Posterior vena cava (tissue), 2 donors: ENCODE measurements at regions not wholly inside any gene's neighbourhood (a gene's known extent, or its start where the extent isn't known, plus 50 kb on each side); places are given as distances from the start of the nearest gene placed in this dataset.
"Not testable (repeated sequence)": the region's sequence is repeated elsewhere in the genome, so short reads cannot be mapped to it uniquely, and the experiment has no call there.

Source experiments
- DNase-seq: peaks from one replicate; pipeline ENCODE4 v3.0.0-alpha.2; 2020; ENCODE audit warnings: low spot score
- intact Hi-C, 2 donors: fragments of 100-400 bp; cut with DNase I; formaldehyde crosslinking; loops; one replicate each; pipeline versions ENCODE4 v1.14.1 to v1.14.2; 2022 to 2023
- donor health status: DM: yes; HTN: yes; CAD: no.
- donor health status: DM: yes; HTN: yes; CAD: no.

DNA sequence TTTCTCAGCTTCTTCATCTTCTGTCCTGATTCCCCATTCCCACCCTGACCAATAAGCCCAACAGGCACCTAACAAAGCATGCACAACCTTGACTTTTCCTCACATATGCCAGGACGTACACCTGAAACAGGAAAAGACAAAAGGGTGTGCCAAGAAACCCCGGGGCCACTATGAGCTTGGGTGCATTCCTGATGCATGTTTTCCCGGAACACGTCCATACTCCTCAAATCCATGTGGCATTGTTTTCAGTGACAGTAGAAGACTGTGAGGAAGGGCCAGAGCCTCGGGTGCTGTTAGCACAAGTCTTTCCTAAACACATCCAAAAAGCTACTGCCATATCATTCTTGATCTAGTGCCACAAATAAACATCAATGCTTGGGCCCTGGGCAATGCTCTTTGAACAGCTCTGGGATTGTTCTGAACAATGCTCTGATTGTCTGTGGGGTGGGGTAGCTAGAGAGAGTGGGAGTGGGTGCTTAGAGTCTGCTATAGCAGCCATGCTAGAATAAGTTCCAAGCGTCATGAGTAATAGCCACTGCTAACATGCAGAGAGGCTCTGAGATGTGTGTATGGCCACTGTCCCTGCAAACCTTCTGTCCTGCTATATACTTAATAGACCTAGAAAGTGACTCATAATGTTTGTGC is 181.7 kb upstream of the CRIM1 start:
- intact Hi-C loops = no loop called here
- no peak for DNase-seq

- DNase-seq = no peak
- intact Hi-C loops = no loop called here
Observed at GRCh38 chr2:36172824-36173223, 182.8 kb upstream of the CRIM1 start.

GRCh38 chr2:36170805-36171204 is 184.8 kb upstream of the CRIM1 start:
- intact Hi-C loops = no loop called here
- no peak for DNase-seq

GRCh38 chr2:36169843-36170242 is 185.7 kb upstream of the CRIM1 start:
- intact Hi-C loops = no loop called here
- DNase-seq = no peak

DNA sequence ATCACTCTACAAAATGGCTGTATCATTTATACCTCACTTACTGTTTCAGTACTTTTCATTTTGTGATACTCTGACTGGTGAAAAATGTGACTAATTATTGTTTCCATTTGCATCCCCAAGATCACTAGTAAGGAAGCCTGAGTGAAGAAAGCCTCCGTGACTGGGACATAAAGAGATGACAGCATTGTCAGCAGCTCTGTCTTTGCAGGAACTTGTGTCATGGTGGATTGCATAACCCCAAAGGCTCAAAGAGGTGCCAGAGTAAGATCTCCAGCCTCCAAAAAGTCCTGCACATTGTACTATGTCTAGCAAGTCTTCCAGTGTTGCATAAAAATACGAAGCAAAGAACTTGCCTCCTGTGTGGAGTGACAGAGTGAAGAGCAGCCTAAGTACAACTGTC is 187.5 kb upstream of the CRIM1 start:
- no peak for DNase-seq
- intact Hi-C loops = no loop called here

GRCh38 chr2:36165132-36165531 is 190.4 kb upstream of the CRIM1 start:
- intact Hi-C loops = no loop called here
- no peak for DNase-seq

DNA sequence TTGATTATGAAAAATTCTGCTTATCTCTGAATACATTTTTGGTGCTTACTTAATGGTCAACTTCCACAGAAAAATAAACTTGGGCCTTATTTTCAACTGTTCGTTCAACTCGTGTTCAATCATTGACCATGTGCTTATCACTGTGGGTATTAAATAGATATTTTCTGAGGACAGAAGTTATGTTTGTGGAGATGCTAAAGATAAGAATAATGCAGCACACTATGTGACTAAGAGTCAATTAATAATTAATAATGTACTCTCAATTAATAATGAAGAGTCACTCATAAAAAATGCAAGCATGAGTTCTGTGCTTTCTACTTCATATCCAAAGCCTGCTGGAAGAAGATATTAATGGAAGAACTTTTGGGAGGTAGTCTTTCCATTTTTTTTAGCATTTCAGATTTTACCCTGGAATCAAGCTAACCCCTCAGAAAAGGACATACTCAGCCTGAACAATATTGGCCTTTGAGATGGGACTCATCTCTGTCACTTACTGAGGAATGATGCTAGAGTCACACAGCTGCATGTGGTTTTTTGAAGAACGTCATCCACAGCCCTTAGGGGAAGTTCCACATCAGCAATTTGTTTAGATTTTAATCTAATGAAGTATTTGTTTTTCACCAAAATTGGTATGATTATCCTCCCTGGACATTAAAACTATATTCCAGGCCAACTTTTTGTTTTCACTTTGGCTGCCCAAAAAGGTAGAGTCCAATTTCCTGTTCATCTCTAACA is 191.9 kb upstream of the CRIM1 start:
- DNase-seq = no peak

DNA sequence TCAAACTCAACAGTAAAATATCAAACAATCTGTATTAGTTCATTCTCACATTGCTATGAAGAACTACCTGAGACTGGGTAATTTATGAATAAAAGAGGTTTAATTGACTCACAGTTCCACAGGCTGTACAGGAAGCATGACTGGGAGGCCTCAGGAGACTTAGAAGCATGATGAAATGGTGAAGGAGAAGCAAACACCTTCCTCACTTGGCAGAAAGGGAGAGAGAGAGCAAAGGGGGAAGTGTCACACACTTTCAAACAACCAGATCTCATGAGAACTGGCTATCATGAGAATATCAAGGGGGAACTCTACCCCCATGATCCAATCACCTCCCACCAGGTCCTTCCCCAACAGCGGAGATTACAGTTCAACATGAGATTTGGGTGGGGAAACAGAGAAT is 198.5 kb upstream of the CRIM1 start:
- intact Hi-C loops, DNase-seq: not testable (repeated sequence)

More for the DNA sequence above, 191.9 kb upstream of the CRIM1 start:
- intact Hi-C loops = no loop called here

DNA sequence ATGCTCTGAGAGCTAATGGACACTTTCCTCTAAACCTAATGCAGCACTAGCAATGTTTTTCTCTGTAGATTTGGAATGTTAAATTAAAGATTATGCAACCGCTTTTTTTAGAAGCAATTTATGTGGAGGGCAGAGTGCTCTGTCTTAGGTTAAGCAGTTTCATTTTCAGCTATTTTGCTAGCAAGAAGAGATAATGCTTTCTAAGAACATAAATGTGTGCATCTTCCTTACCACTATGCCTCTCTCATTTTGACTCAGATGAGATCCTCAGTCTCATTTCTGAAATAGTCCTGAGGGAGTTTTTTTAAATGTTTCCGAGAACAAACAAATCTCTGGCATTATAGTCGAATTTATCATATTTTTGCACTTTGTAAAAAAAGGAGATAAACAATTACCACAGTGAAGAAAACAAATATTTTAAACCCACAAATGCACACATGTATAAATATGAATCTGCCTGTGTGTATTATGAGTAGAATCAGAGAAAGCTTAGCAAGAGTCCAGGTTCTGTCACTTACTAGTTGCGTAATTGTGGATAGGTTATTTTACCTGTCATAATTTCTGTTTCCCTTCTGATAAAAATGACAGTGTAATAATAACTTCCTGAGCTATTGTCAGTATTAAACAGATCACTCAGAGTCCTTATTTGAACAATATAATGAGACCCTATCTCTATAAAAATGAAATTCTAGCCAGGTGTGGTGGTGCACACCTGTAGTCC is 207.7 kb upstream of the CRIM1 start:
- intact Hi-C loops = no loop called here
- DNase-seq = no peak

- DNase-seq = no peak
- intact Hi-C loops = no loop called here
Observed at GRCh38 chr2:36146765-36147164, 208.8 kb upstream of the CRIM1 start.

DNA sequence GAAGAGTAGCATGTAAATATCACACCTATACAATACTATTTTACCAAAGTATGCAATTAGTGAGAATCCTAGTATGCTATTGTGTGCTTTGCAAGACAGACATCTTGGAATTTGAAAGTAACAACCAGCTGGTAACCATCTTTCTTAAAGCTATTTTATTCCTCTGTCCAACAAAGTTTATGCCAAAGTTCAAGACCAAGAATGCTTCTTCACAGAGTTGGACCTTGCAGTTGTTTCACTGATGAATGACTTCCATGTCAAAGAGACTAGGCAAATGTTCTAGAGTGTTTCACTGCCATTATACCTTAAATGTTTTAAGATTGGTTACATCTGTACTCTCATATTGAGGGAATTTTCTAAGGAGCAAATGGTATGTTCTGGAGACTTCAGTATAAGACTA is 215.2 kb upstream of the CRIM1 start:
- DNase-seq = no peak
- intact Hi-C loops = no loop called here

GRCh38 chr2:36137612-36138011 is 218.0 kb upstream of the CRIM1 start:
- intact Hi-C loops = no loop called here

GRCh38 chr2:36134281-36134680 is 221.3 kb upstream of the CRIM1 start:
- no peak for DNase-seq
- intact Hi-C loops = no loop called here

More at GRCh38 chr2:36137612-36138011, 218.0 kb upstream of the CRIM1 start:
- DNase-seq = no peak

GRCh38 chr2:36128359-36128758 is 227.2 kb upstream of the CRIM1 start:
- intact Hi-C loops = no loop called here
- DNase-seq = no peak

GRCh38 chr2:36125702-36126101 is 229.9 kb upstream of the CRIM1 start:
- no peak for DNase-seq
- intact Hi-C loops = no loop called here

GRCh38 chr2:36123995-36124394 is 231.6 kb upstream of the CRIM1 start:
- intact Hi-C loops = no loop called here
- DNase-seq = no peak

DNA sequence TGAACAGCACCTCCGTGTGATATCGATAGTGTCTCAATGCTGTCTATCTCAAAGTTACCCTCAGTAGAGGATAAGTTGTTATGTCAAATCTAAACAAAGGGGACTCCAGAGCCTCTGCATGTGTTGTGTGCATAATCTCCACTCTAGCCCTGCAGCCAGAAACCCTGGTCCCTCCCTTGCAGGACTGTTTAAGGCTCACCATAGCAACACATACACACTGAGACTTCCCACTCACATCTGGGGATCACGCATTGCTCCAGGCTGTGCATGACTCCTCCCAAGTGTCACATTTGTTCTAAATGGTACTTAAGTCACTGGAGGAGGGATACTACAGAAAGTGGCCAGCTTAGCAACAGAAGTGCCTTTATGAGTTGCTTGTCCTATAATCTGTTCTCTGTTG is 258.6 kb upstream of the CRIM1 start:
- no peak for DNase-seq
- intact Hi-C loops = no loop called here

- peak; percentile 72 for DNase-seq
- intact Hi-C loops = not testable (repeated sequence)
Observed at GRCh38 chr2:36091844-36092741, 263.5 kb upstream of the CRIM1 start.

- intact Hi-C loops = no loop called here
- no peak for DNase-seq
Observed at GRCh38 chr2:36088716-36089328, 266.8 kb upstream of the CRIM1 start.
